GM23338 (cell line): ENCODE measurements at regions not wholly inside any gene's neighbourhood (a gene's known extent, or its start where the extent isn't known, plus 50 kb on each side); places are given as distances from the start of the nearest gene placed in this dataset.

Experiments
- ATAC-seq: fragments of 200-7000 bp; cut with Tn5 transposase; 3 replicates; pipeline ENCODE4 v1.9.1; 2020
- DNase-seq: peaks from one replicate; pipeline ENCODE4 v3.0.0-alpha.2; 2015; ENCODE audit warnings: low spot score
- H2AFZ ChIP-seq: fragments of 200-600 bp; sonication (generic); 2 replicates; pipeline ENCODE4 v1.8.0; 2016; ENCODE audit warnings: antibody characterized with exemption, mild to moderate bottlenecking, moderate library complexity
- H3F3A ChIP-seq: fragments of 200-600 bp; sonication (generic); replicated peaks from 2 replicates; pipeline ENCODE4 v1.8.0; 2017; ENCODE audit warnings: antibody characterized with exemption, mixed run types, low read depth
- H3K27ac ChIP-seq: fragments of 200-600 bp; sonication (generic); 2 replicates; pipeline ENCODE4 v1.6.1; 2016; ENCODE audit warnings: low read depth
- H3K27me3 ChIP-seq: fragments of 200-600 bp; sonication (generic); 2 replicates; pipeline ENCODE4 v1.8.0; 2016; ENCODE audit warnings: mild to moderate bottlenecking, mixed run types, moderate library complexity; ENCODE audit not compliant: insufficient read depth
- H3K36me3 ChIP-seq: fragments of 200-600 bp; sonication (generic); 2 replicates; pipeline ENCODE4 v1.8.0; 2016; ENCODE audit warnings: mild to moderate bottlenecking; ENCODE audit not compliant: insufficient read depth
- H3K4me1 ChIP-seq: fragments of 200-600 bp; sonication (generic); 2 replicates; pipeline ENCODE4 v1.8.0; 2016; ENCODE audit warnings: mild to moderate bottlenecking, moderate library complexity; ENCODE audit not compliant: insufficient read depth
- H3K4me2 ChIP-seq: fragments of 200-600 bp; sonication (generic); 2 replicates; pipeline ENCODE4 v1.7.1; 2017; ENCODE audit warnings: mixed run types
- H3K4me3 ChIP-seq: fragments of 200-600 bp; sonication (generic); 2 replicates; pipeline ENCODE4 v1.6.1; 2016; ENCODE audit warnings: mixed run types
- H3K79me2 ChIP-seq: fragments of 200-600 bp; sonication (generic); replicated peaks from 2 replicates; pipeline ENCODE4 v1.8.0; 2017; ENCODE audit warnings: mild to moderate bottlenecking; ENCODE audit not compliant: insufficient read depth
- H3K9me2 ChIP-seq: fragments of 200-600 bp; sonication (generic); 2 replicates; pipeline ENCODE4 v1.8.0; 2017; ENCODE audit not compliant: insufficient read depth
- H4K20me1 ChIP-seq: fragments of 200-600 bp; sonication (generic); replicated peaks from 2 replicates; pipeline ENCODE4 v1.8.0; 2017; ENCODE audit warnings: mild to moderate bottlenecking; ENCODE audit not compliant: insufficient read depth
- H3K27ac Mint-ChIP-seq: 2 replicates; pipeline ENCODE4 v1.8.0; 2020; ENCODE audit warnings: inconsistent platforms, mild to moderate bottlenecking, moderate library complexity, mixed read lengths
- H3K27me3 Mint-ChIP-seq: 3 replicates; pipeline ENCODE4 v1.8.0; 2022; ENCODE audit warnings: low read depth, mild to moderate bottlenecking, moderate library complexity, mixed read lengths, inconsistent platforms; ENCODE audit not compliant: insufficient read depth, poor library complexity
- H3K36me3 Mint-ChIP-seq: 3 replicates; pipeline ENCODE4 v1.8.0; 2021; ENCODE audit warnings: low read depth, mild to moderate bottlenecking, inconsistent platforms, moderate library complexity, mixed read lengths
- H3K4me1 Mint-ChIP-seq: 3 replicates; pipeline ENCODE4 v1.8.0; 2020; ENCODE audit warnings: mild to moderate bottlenecking, inconsistent platforms, mixed read lengths
- H3K4me3 Mint-ChIP-seq: 3 replicates; pipeline ENCODE4 v1.8.0; 2021; ENCODE audit warnings: moderate library complexity, mild to moderate bottlenecking, inconsistent platforms, mixed read lengths
- H3K9me3 Mint-ChIP-seq: 3 replicates; pipeline ENCODE4 v1.8.0; 2020; ENCODE audit warnings: moderate library complexity, mild to moderate bottlenecking, inconsistent platforms, mixed read lengths
- CREB1 ChIP-seq: fragments of 250-450 bp; sonication (Bioruptor Pico); IDR thresholded peaks from 2 replicates; pipeline ENCODE4 v1.5.0; 2020; ENCODE audit warnings: low read depth, mild to moderate bottlenecking, moderate library complexity
- EZH2 ChIP-seq: fragments of 200-600 bp; sonication (generic); IDR thresholded peaks from one replicate; pipeline ENCODE4 v1.8.0; 2017; ENCODE audit warnings: antibody characterized with exemption, mild to moderate bottlenecking, low read depth; ENCODE audit not compliant: unreplicated experiment
- NANOG ChIP-seq: IDR thresholded peaks from 2 replicates; pipeline ENCODE4 v1.6.1; 2016; ENCODE audit warnings: antibody characterized with exemption, borderline replicate concordance
- ZNF331 ChIP-seq: fragments of 250-450 bp; sonication (Bioruptor Pico); IDR thresholded peaks from 2 replicates; pipeline ENCODE4 v1.5.0; 2020; ENCODE audit warnings: low read depth, mild to moderate bottlenecking, moderate library complexity
- TF ChIP-seq, protein P1 (sequence below): IDR thresholded peaks from 2 replicates; pipeline ENCODE4 v1.6.1; 2016; ENCODE audit warnings: antibody characterized with exemption
- TF ChIP-seq, protein P2 (sequence below): fragments of 250-450 bp; sonication (Bioruptor Pico); IDR thresholded peaks from 2 replicates; pipeline ENCODE4 v1.5.0; 2020; ENCODE audit warnings: mild to moderate bottlenecking, moderate library complexity

DNA sequence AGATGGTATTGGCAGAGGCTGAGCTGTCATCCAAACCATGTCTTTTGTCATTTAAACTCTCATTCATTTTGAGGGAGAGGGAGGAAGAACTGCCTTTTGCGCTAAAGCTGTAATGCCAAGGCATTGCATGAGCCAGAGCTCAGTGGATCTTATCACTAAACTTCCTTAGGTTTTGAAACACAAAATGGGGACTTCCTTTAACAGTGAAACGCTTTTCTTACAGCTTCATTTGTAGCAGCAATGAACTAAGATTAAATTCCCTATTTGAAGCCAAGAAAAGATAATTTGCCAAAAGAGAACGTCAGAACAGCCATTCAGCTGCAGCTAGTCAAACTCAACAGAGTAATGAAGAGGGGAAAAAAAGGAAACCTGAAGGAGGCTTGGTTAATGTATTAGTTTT lies 143.5 kb upstream of the MMADHC start (continued):
- TF ChIP-seq, protein P1, sequence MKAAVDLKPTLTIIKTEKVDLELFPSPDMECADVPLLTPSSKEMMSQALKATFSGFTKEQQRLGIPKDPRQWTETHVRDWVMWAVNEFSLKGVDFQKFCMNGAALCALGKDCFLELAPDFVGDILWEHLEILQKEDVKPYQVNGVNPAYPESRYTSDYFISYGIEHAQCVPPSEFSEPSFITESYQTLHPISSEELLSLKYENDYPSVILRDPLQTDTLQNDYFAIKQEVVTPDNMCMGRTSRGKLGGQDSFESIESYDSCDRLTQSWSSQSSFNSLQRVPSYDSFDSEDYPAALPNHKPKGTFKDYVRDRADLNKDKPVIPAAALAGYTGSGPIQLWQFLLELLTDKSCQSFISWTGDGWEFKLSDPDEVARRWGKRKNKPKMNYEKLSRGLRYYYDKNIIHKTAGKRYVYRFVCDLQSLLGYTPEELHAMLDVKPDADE: no peak
- no peak for TF ChIP-seq CREB1
- TF ChIP-seq, protein P2, sequence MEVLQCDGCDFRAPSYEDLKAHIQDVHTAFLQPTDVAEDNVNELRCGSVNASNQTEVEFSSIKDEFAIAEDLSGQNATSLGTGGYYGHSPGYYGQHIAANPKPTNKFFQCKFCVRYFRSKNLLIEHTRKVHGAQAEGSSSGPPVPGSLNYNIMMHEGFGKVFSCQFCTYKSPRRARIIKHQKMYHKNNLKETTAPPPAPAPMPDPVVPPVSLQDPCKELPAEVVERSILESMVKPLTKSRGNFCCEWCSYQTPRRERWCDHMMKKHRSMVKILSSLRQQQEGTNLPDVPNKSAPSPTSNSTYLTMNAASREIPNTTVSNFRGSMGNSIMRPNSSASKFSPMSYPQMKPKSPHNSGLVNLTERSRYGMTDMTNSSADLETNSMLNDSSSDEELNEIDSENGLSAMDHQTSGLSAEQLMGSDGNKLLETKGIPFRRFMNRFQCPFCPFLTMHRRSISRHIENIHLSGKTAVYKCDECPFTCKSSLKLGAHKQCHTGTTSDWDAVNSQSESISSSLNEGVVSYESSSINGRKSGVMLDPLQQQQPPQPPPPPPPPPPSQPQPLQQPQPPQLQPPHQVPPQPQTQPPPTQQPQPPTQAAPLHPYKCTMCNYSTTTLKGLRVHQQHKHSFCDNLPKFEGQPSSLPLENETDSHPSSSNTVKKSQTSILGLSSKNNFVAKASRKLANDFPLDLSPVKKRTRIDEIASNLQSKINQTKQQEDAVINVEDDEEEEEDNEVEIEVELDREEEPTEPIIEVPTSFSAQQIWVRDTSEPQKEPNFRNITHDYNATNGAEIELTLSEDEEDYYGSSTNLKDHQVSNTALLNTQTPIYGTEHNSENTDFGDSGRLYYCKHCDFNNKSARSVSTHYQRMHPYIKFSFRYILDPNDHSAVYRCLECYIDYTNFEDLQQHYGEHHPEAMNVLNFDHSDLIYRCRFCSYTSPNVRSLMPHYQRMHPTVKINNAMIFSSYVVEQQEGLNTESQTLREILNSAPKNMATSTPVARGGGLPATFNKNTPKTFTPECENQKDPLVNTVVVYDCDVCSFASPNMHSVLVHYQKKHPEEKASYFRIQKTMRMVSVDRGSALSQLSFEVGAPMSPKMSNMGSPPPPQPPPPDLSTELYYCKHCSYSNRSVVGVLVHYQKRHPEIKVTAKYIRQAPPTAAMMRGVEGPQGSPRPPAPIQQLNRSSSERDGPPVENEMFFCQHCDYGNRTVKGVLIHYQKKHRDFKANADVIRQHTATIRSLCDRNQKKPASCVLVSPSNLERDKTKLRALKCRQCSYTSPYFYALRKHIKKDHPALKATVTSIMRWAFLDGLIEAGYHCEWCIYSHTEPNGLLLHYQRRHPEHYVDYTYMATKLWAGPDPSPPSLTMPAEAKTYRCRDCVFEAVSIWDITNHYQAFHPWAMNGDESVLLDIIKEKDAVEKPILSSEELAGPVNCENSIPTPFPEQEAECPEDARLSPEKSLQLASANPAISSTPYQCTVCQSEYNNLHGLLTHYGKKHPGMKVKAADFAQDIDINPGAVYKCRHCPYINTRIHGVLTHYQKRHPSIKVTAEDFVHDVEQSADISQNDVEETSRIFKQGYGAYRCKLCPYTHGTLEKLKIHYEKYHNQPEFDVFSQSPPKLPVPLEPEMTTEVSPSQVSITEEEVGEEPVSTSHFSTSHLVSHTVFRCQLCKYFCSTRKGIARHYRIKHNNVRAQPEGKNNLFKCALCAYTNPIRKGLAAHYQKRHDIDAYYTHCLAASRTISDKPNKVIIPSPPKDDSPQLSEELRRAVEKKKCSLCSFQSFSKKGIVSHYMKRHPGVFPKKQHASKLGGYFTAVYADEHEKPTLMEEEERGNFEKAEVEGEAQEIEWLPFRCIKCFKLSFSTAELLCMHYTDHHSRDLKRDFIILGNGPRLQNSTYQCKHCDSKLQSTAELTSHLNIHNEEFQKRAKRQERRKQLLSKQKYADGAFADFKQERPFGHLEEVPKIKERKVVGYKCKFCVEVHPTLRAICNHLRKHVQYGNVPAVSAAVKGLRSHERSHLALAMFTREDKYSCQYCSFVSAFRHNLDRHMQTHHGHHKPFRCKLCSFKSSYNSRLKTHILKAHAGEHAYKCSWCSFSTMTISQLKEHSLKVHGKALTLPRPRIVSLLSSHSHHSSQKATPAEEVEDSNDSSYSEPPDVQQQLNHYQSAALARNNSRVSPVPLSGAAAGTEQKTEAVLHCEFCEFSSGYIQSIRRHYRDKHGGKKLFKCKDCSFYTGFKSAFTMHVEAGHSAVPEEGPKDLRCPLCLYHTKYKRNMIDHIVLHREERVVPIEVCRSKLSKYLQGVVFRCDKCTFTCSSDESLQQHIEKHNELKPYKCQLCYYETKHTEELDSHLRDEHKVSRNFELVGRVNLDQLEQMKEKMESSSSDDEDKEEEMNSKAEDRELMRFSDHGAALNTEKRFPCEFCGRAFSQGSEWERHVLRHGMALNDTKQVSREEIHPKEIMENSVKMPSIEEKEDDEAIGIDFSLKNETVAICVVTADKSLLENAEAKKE (CRISPR knock-in tag): no peak
- no peak for TF ChIP-seq NANOG

DNA sequence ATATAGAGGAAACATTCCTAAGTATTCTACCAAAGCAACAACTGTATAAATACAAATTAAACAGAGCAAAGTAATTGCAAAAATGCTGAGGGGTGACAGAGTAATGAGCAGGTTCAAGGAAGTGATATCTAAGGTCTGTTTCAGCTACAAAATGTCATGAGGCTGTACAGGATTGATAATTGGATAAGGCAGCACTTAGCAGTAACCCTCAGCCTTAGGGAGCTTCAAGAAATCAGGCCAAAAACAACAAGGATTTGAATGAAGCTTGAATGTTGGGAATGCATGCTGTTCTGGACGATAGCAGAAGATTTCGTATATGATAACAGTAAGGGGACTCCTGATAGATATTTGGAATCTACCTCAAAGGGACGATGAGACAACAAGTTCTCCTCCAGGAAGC lies 142.0 kb upstream of the MMADHC start:
- H3K79me2 ChIP-seq: no peaks in the 10 kb centered on the region
- Mint-ChIP-seq H3K36me3 (no peaks in the 10 kb centered on the region), H3K4me1 (peaks cover 17% of the 10 kb centered on the region; the same call in 2 of the 3 replicates), H3K27ac (no peak overlapping the region), H3K4me3 (no peak overlapping the region), H3K9me3 (no peaks in the 10 kb centered on the region), H3K27me3 (no peaks in the 10 kb centered on the region)
- H3K9me2 ChIP-seq: no peaks in the 10 kb centered on the region
- no peak overlapping the region for H2AFZ ChIP-seq
- H3K4me1 ChIP-seq: no peaks in the 10 kb centered on the region
- no peak overlapping the region for H3K4me3 ChIP-seq
- no peak overlapping the region for H3K4me2 ChIP-seq
- no peak overlapping the region for H3K27ac ChIP-seq
- H3K36me3 ChIP-seq: no peaks in the 10 kb centered on the region
- no peaks in the 10 kb centered on the region for H3F3A ChIP-seq
- DNase-seq (no peak), ATAC-seq (no peak)
- no peaks in the 10 kb centered on the region for H3K27me3 ChIP-seq
- no peaks in the 10 kb centered on the region for H4K20me1 ChIP-seq
- TF ChIP-seq CREB1: no peak
- TF ChIP-seq, protein P2 (CRISPR knock-in tag): no peak
- TF ChIP-seq EZH2: no peak
- no peak for TF ChIP-seq ZNF331 (CRISPR knock-in tag)
- TF ChIP-seq, protein P1: no peak
- TF ChIP-seq NANOG: no peak
